ENCODE measurements at regions not wholly inside any gene's neighbourhood (a gene's known extent, or its start where the extent isn't known, plus 50 kb on each side); places are given as distances from the start of the nearest gene placed in this dataset.

- no peak for TF ChIP-seq CTCF (conservative IDR thresholded peaks at IDR 0.05; ENCODE audit: low read length)
- no peak for TF ChIP-seq EZH2phosphoT487 (IDR thresholded peaks at IDR 0.05; ENCODE audit: borderline replicate concordance, low read depth, low read length)
Observed at GRCh38 chr3:176416870-176417269, 780.4 kb downstream of the TBL1XR1 start.
